Lower leg skin (tissue), 4 donors: ENCODE measurements at regions not wholly inside any gene's neighbourhood (a gene's known extent, or its start where the extent isn't known, plus 50 kb on each side); places are given as distances from the start of the nearest gene placed in this dataset.
"Not testable (repeated sequence)": the region's sequence is repeated elsewhere in the genome, so short reads cannot be mapped to it uniquely, and the experiment has no call there.

Experiments used
- DNase-seq, 2 donors: peaks; one replicate each; pipeline ENCODE4 v3.0.0-alpha.2; 2019; ENCODE audit warnings: low spot score in 2 of 2
- H3K4me3 ChIP-seq: fragments of 200-600 bp; sonication (generic); 2 replicates; pipeline ENCODE4 v1.5.1; 2017; ENCODE audit warnings: mild to moderate bottlenecking, low read depth; ENCODE audit not compliant: poor library complexity, severe bottlenecking
- POLR2A ChIP-seq, 2 donors: fragments of 450-650 bp; IDR thresholded peaks; one replicate each; pipeline ENCODE4 v1.6.1; 2016 to 2017; ENCODE audit warnings: antibody characterized with exemption in 2 of 2, mild to moderate bottlenecking in 1 of 2, moderate library complexity in 1 of 2
- WGBS, 2 donors: methylation state at CpG; one replicate each; pipeline ENCODE4 v1.1.5; 2018; 5-methylcytosine and 5-hydroxymethylcytosine counted together
- intact Hi-C: fragments of 100-400 bp; cut with DNase I; formaldehyde crosslinking; loops from one replicate; pipeline ENCODE4 v1.15.0; 2023; ENCODE audit warnings: low total_unique reads
- TF ChIP-seq, protein P1 (sequence below), 3 donors: fragments of 450-650 bp; IDR thresholded peaks; one replicate each; pipeline ENCODE4 v1.5.1; 2016; ENCODE audit warnings: antibody characterized with exemption in 3 of 3, mild to moderate bottlenecking in 3 of 3, moderate library complexity in 2 of 3

DNA sequence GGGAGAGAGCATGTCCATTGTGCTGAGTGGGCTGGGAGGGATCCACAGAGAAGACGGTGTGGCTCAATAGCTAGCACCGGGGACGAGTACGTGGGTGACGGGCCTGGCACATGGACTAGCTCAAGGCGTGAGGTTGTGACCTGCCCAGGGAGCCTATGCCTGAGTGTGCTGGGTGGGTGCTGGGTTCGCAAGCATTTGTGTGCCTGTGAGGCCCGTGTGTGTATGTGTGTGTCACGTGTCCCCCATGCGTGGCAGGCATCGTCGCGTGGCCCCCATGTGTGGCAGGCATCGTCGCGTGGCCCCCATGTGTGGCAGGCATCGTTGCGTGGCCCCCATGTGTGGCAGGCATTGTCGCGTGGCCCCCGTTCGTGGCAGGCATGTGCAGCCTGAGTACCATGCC lies 109.2 kb downstream of the TMEM121 start:
- no peak for DNase-seq
- WGBS, 2 donors: 100% methylated on average over 1 of the region's 22 CpGs; no CpG with 5 or more reads in 1 of the 2 donors
- no peak for TF ChIP-seq POLR2A (IDR thresholded peaks at IDR 0.05)
- TF ChIP-seq, protein P1, sequence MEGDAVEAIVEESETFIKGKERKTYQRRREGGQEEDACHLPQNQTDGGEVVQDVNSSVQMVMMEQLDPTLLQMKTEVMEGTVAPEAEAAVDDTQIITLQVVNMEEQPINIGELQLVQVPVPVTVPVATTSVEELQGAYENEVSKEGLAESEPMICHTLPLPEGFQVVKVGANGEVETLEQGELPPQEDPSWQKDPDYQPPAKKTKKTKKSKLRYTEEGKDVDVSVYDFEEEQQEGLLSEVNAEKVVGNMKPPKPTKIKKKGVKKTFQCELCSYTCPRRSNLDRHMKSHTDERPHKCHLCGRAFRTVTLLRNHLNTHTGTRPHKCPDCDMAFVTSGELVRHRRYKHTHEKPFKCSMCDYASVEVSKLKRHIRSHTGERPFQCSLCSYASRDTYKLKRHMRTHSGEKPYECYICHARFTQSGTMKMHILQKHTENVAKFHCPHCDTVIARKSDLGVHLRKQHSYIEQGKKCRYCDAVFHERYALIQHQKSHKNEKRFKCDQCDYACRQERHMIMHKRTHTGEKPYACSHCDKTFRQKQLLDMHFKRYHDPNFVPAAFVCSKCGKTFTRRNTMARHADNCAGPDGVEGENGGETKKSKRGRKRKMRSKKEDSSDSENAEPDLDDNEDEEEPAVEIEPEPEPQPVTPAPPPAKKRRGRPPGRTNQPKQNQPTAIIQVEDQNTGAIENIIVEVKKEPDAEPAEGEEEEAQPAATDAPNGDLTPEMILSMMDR (IDR thresholded peaks at IDR 0.05): no peak
- intact Hi-C loops: no loop called here
- H3K4me3 ChIP-seq: no peak overlapping the region

DNA sequence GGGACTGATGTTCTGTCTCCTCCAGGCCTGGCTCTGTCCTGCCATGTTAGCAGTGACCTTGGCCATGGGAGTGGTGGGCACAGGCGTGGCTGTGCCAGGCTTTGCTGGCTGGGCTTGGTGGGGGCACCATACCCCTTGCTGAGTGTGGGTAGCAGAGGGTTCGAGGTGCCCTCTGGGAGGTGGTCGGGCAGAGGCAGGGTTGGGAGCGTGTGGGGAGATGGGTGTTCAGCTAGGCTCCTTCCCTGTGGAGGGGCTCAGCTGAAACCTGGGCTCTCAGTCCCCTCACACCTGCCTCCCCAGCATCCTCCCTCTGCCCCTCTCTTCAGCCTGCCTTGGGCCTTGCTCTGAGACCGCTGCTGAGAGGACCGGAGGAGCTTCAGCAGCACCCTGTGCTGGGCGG lies 109.6 kb downstream of the TMEM121 start:
- H3K4me3 ChIP-seq, DNase-seq, intact Hi-C loops: not testable (repeated sequence)
- WGBS, 2 donors: 67% methylated on average over 7 of the region's 7 CpGs; no CpG with 5 or more reads in 1 of the 2 donors

DNA sequence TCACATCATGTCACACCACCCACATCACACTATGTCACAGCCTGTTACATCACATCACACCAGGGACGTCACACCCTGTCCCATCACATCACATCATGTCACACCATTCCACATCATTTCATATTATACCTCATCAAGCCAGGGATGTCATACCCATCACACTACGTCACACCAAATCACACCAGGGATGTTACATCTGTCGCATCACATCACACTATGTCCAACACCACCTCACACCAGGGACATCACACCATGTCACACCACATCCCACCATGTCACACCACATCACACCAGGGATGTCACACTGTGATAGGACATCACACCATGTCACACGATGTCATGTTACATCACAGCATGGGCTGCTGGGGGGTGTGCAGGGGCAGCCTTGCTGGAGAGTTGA lies 110.6 kb downstream of the TMEM121 start:
- 83% methylated on average over 4 of the region's 4 CpGs; no CpG with 5 or more reads in 1 of the 2 donors for WGBS, 2 donors

GRCh38 chr14:105637345-105637744 lies 111.0 kb downstream of the TMEM121 start:
- 82 to 84% methylated on average over 6 of the region's 10 CpGs for WGBS, 2 donors
- DNase-seq: not testable (repeated sequence)

More for the DNA sequence above, 110.6 kb downstream of the TMEM121 start:
- TF ChIP-seq POLR2A (IDR thresholded peaks at IDR 0.05): no peak
- TF ChIP-seq, protein P1 (IDR thresholded peaks at IDR 0.05): no peak
- intact Hi-C loops: no loop called here
- no peak overlapping the region for H3K4me3 ChIP-seq
- DNase-seq: no peak

DNA sequence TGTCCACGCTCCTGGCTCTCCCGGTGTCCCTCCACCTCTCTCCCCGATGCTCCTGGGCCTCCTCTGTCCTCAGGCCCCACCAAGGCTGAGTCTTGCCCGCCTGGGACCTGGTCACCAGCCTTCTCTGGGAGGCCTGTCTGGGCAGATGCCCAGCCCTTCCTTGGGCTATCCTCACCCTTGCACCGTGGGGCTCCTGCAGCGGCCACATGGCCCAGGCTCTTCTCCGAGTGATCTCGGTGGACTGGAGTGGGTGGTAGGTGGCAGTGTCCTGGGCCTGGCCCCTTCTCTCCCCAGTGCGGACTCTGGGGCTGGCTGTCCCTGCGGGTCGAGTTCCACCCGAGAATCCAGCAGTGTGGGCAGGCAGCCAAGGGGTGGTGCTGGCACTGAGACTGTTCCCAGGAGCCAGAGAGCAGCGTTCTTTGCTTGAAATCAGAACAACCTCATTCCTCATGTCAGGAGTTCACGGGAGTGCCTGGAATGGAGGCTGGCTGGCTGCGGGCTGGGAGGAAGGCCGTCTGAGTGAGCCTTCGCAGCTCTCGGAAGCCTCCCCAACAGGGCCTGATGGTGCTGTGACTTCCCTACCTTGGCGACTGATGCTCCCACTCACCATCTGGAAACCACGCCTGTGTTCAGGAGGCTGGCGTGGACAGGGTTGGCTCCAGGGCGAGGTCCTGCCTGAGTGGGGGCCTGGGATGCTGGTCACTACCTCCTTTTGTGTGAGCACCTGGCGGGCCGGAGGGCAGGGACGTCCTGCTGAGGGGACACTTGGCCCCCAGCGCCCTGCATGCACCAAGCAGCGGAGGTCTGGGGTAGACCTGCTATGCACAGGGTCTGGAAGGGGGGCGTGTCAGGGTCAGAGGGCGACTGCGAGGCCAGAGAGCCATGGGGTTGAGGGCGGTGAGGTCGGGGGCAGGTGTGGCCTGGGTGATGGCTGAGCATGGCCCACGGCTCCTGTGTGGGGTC lies 113.9 kb downstream of the TMEM121 start:
- WGBS, 2 donors: 75 to 88% methylated on average over 8 to 17 of the region's 33 CpGs
- intact Hi-C loops, H3K4me3 ChIP-seq: not testable (repeated sequence)
- peak in 1 of 2 donors; percentile 60 for DNase-seq

More at GRCh38 chr14:105637345-105637744, 111.0 kb downstream of the TMEM121 start:
- H3K4me3 ChIP-seq, intact Hi-C loops: not testable (repeated sequence)

DNA sequence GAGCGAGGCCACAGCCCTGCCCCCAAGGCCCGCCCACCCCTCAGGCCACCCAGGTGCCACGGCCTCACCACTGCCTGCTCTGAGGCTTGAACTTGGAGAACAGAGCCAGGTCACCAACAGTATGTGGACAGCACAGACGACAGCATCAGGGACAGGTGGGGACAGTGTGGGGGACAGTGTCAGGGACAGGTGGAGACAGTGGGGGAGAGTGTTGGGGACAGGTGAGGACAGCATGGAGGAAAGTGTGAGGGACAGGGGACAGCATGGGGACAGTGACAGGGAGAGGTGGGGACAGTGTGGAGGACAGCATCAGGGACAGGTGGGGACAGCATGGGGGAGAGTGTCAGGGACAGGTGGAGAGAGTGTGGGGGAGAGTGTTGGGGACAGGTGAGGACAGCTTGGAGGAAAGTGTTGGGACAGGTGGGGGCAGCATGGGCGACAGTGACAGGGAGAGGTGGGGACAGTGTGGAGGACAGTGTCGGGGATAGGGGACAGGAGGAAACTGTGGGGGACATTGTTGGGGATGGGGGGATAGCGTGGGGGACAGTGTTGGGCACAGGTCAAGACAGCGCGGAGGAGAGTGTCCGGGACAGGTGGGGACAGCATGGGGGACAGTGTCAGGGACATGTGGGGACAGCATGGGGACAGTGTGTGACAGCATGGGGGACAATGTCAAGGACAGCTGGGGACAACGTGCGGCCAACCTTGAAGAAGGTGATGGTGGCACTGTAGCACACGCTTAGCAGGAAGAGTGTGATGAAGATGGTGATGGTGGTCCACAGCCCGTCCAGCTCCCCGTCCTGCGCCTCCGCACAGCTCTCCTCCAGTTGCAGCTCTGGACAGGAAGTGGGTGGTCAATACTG lies 114.9 kb downstream of the TMEM121 start:
- no peak overlapping the region for H3K4me3 ChIP-seq
- intact Hi-C loops: no loop called here
- TF ChIP-seq, protein P1 (IDR thresholded peaks at IDR 0.05): no peak
- TF ChIP-seq POLR2A (IDR thresholded peaks at IDR 0.05): no peak
- peak in 1 of 2 donors; percentile 45 for DNase-seq
- WGBS, 2 donors: 82 to 84% methylated on average over 14 to 16 of the region's 17 CpGs

- 73 to 87% methylated on average over 7 to 11 of the region's 12 CpGs for WGBS, 2 donors
- intact Hi-C loops, H3K4me3 ChIP-seq: not testable (repeated sequence)
- DNase-seq: peak in 1 of 2 donors; percentile 23
Measured at GRCh38 chr14:105641951-105642350, 115.6 kb downstream of the TMEM121 start.

DNA sequence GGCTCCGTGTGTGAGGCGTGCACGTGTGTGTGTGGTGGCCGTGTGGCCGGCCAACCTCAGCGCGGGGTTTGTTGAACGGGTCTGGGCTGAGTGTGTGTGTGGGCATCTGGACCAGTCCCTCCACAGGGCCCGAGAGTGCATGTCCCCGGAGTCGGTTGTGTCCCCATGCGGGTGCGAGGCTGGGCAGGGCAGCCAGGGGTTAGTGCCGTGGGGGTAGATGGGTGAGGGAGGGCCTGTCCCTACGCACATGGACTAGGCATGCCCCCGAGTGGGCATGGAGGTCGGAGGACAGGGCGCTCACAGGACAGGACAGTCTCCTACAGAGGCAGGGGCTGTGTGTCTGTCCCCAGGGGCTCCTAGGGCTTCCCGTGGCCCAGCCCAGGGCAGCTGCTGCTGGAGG lies 116.1 kb downstream of the TMEM121 start:
- H3K4me3 ChIP-seq, intact Hi-C loops: not testable (repeated sequence)
- WGBS, 2 donors: no CpG with 5 or more reads among the region's 19 CpGs
- DNase-seq: peak in 1 of 2 donors; percentile 50

DNA sequence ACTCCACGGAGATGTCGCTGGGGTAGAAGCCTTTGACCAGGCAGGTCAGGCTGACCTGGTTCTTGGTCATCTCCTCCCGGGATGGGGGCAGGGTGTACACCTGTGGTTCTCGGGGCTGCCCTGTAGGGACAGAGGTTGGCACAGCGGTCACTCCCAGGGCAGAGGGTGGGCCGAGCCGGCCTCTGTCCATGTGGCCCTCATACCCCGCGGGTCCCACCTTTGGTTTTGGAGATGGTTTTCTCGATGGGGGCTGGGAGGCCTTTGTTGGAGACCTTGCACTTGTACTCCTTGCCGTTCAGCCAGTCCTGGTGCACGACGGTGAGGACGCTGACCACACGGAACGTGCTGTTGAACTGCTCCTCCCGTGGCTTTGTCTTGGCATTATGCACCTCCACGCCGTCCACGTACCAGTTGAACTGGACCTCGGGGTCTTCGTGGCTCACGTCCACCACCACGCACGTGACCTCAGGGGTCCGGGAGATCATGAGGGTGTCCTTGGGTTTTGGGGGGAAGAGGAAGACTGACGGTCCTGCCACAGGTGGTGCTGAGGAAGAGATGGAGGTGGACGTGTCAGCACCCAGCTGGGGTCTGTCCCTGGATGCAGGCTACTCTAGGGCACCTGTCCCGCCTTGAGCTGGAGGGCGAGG lies 117.1 kb downstream of the TMEM121 start:
- 83 to 87% methylated on average over 22 to 25 of the region's 30 CpGs for WGBS, 2 donors
- H3K4me3 ChIP-seq, intact Hi-C loops: not testable (repeated sequence)
- peak in 1 of 2 donors; percentile 70 for DNase-seq

DNA sequence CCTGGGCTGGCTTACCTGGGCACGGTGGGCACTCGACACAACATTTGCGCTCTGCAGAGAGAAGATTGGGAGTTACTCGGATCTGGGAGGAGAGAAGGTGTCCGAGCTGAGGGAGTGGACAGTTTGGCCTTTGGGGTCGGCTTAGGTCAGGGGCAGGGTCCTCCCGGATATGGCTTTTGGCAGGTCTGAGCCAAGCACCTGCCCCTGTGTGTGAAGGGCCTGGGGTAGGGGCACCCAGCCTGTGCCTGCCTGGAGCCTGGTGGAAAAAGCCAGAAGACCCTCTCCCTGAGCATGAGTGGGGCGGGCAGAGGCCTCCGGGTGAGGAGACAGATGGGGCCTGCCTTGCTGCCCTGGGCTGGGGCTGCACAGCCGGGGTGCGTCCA lies 117.7 kb downstream of the TMEM121 start:
- DNase-seq: peak in 1 of 2 donors; percentile 63
- 88 to 92% methylated on average over 6 to 7 of the region's 11 CpGs for WGBS, 2 donors
- H3K4me3 ChIP-seq, intact Hi-C loops: not testable (repeated sequence)

DNA sequence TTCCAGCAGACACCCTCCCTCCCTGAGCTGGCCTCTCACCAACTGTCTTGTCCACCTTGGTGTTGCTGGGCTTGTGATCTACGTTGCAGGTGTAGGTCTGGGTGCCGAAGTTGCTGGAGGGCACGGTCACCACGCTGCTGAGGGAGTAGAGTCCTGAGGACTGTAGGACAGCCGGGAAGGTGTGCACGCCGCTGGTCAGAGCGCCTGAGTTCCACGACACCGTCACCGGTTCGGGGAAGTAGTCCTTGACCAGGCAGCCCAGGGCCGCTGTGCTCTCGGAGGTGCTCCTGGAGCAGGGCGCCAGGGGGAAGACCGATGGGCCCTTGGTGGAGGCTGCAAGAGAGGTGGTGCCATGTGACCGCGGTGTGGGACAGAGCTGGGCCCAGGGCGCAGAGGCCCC lies 118.1 kb downstream of the TMEM121 start:
- WGBS, 2 donors: 90 to 95% methylated on average over 18 of the region's 19 CpGs
- intact Hi-C loops, H3K4me3 ChIP-seq: not testable (repeated sequence)
- DNase-seq: peak in 1 of 2 donors; percentile 71
